Left lobe of liver (tissue), 2 donors: ENCODE measurements at regions not wholly inside any gene's neighbourhood (a gene's known extent, or its start where the extent isn't known, plus 50 kb on each side); places are given as distances from the start of the nearest gene placed in this dataset.

Source experiments
- ATAC-seq: fragments of 200-7000 bp; cut with Tn5 transposase; one replicate; pipeline ENCODE4 v1.9.1; 2020; ENCODE audit warnings: mild to moderate bottlenecking, moderate library complexity
- DNase-seq: peaks from one replicate; pipeline ENCODE4 v3.0.0-alpha.2; 2020; ENCODE audit warnings: low spot score
- donor health status: DM: no; HTN: no; CAD: no; lungs with moderate emphysema.
- donor health status: DM: no; HTN: yes; CAD: no.

- ATAC-seq (no peak), DNase-seq (no peak)
Observed at GRCh38 chr2:171225989-171226388, 65.3 kb upstream of the TLK1 start.

GRCh38 chr2:171225302-171225980, 64.7 kb upstream of the TLK1 start:
- DNase-seq (no peak), ATAC-seq (no peak)

- ATAC-seq (no peak), DNase-seq (no peak)
Observed at GRCh38 chr2:171217330-171217729, 56.6 kb upstream of the TLK1 start.

- no peak for DNase-seq
- no peak for ATAC-seq
Observed at GRCh38 chr2:171216631-171217030, 55.9 kb upstream of the TLK1 start.

- DNase-seq (no peak), ATAC-seq (no peak)
Observed at GRCh38 chr2:171214093-171214492, 53.4 kb upstream of the TLK1 start.

- ATAC-seq (peak; percentile 74), DNase-seq (no peak)
Observed at GRCh38 chr2:171210864-171211431, 50.3 kb upstream of the TLK1 start.
